K562 (cell line): ENCODE measurements at regions not wholly inside any gene's neighbourhood (a gene's known extent, or its start where the extent isn't known, plus 50 kb on each side); places are given as distances from the start of the nearest gene placed in this dataset.

Experiments used
- CBFB ChIP-seq: sonication (generic); formaldehyde crosslinking; IDR thresholded peaks from 2 replicates; pipeline ENCODE4 v1.4.0; 2020; ENCODE audit warnings: mild to moderate bottlenecking, missing genetic modification reagents
- CTCF ChIP-seq, 3 experiments: IDR thresholded peaks in 2 of 3; conservative IDR thresholded peaks in 1 of 3; 2 replicates each; pipeline ENCODE4 v1.5.1; 2011 to 2012; ENCODE audit warnings: low read length in 3 of 3, mild to moderate bottlenecking in 3 of 3, control low read depth in 2 of 3, improper control_type of control experiment in 1 of 3, inconsistent platforms in 1 of 3, low read depth in 1 of 3, mixed read lengths in 1 of 3, moderate library complexity in 1 of 3; ENCODE audit not compliant: insufficient read depth in 2 of 3
- FOS ChIP-seq: IDR thresholded peaks from 3 replicates; pipeline ENCODE4 v1.6.1; 2011; ENCODE audit not compliant: insufficient read length; ENCODE audit errors: extremely low read depth
- FOXM1 ChIP-seq, 2 experiments: fragments of 450-650 bp in 1 of 2; sonication (generic) in 1 of 2; formaldehyde crosslinking in 1 of 2; IDR thresholded peaks; 2 replicates each; pipeline versions ENCODE4 v1.6.1 to v1.9.0; 2017 to 2022; ENCODE audit warnings: low read depth in 2 of 2, mild to moderate bottlenecking in 2 of 2, missing genetic modification reagents in 1 of 2, moderate library complexity in 1 of 2
- HNRNPH1 ChIP-seq: fragments of 200-400 bp; formaldehyde crosslinking; optimal IDR thresholded peaks from 2 replicates; pipeline ENCODE3; 2017; ENCODE audit warnings: low read depth, mild to moderate bottlenecking, low read length, moderate library complexity
- JUND ChIP-seq, 2 experiments: IDR thresholded peaks; 2 replicates in 1 of 2; 3 replicates in 1 of 2; pipeline ENCODE4 v1.6.1; 2011; ENCODE audit warnings: borderline replicate concordance in 2 of 2, low read depth in 2 of 2, low read length in 2 of 2, improper control_type of control experiment in 1 of 2, missing biosample characterization in 1 of 2, missing genetic modification characterization in 1 of 2, missing genetic modification reagents in 1 of 2
- KLF6 ChIP-seq: fragments of 250-450 bp; sonication (Bioruptor Pico); IDR thresholded peaks from 2 replicates; pipeline ENCODE4 v1.4.0; 2020; ENCODE audit warnings: mild to moderate bottlenecking, moderate library complexity, borderline replicate concordance
- MEF2A ChIP-seq: IDR thresholded peaks from 2 replicates; pipeline ENCODE4 v1.6.1; 2011; ENCODE audit warnings: low read depth, mild to moderate bottlenecking, low read length, moderate library complexity; ENCODE audit not compliant: control insufficient read depth
- PYGO2 ChIP-seq: fragments of 450-650 bp; IDR thresholded peaks from 2 replicates; pipeline ENCODE4 v1.6.1; 2016; ENCODE audit warnings: mild to moderate bottlenecking, missing genetic modification characterization, moderate library complexity, missing compliant biosample characterization
- SP1 ChIP-seq: sonication (generic); formaldehyde crosslinking; IDR thresholded peaks from 2 replicates; pipeline ENCODE4 v1.8.1; 2022; ENCODE audit warnings: mild to moderate bottlenecking, missing genetic modification reagents
- YY1 ChIP-seq, 3 experiments: IDR thresholded peaks; 2 replicates each; pipeline ENCODE4 v1.6.1; 2011; ENCODE audit warnings: low read length in 2 of 3, mild to moderate bottlenecking in 2 of 3, moderate library complexity in 2 of 3, borderline replicate concordance in 1 of 3, control low read depth in 1 of 3, low read depth in 1 of 3; ENCODE audit not compliant: insufficient read depth in 3 of 3, insufficient replicate concordance in 2 of 3, control insufficient read depth in 1 of 3, insufficient read length in 1 of 3; ENCODE audit errors: extremely low read depth in 1 of 3

GRCh38 chr4:30968926-30969325, 248.8 kb downstream of the PCDH7 start:
- TF ChIP-seq MEF2A (no peak), KLF6 (no peak), CTCF (IDR thresholded peaks at IDR 0.05 in 2 of 3, conservative IDR thresholded peaks at IDR 0.05 in 1 of 3; ENCODE audit: insufficient read depth in 2 of 3, low read depth in 1 of 3, low read length in 3 of 3) (no peak), HNRNPH1 (no peak), FOXM1 (IDR thresholded peaks at IDR 0.05; ENCODE audit: low read depth) (no peak), FOXM1 (CRISPR knock-in tag; IDR thresholded peaks at IDR 0.05; ENCODE audit: low read depth) (no peak), SP1 (CRISPR knock-in tag) (no peak), YY1 (IDR thresholded peaks at IDR 0.05; ENCODE audit: borderline replicate concordance in 1 of 3, control insufficient read depth in 1 of 3, extremely low read depth in 1 of 3, insufficient read depth in 3 of 3, insufficient read length in 1 of 3, insufficient replicate concordance in 2 of 3, low read depth in 1 of 3, low read length in 2 of 3) (no peak), FOS (no peak), JUND (IDR thresholded peaks at IDR 0.05; ENCODE audit: borderline replicate concordance, low read depth, low read length) (no peak), JUND (tag; IDR thresholded peaks at IDR 0.05; ENCODE audit: borderline replicate concordance, low read depth, low read length) (no peak), PYGO2 (no peak), CBFB (CRISPR knock-in tag) (no peak)
